RWPE1 (cell line): ENCODE measurements at regions not wholly inside any gene's neighbourhood (a gene's known extent, or its start where the extent isn't known, plus 50 kb on each side); places are given as distances from the start of the nearest gene placed in this dataset.
A peak's percentile ranks its signal among the peaks of the same experiment; 100 is the strongest.

ENCODE experiments used
- CTCF ChIA-PET: fragments of 350-600 bp; sonication (Branson Sonifier 250); formaldehyde crosslinking; extraction: SDS; loops from one replicate; lab custom pipeline; 2021; lab: Yijun Ruan, JAX
- POLR2A ChIA-PET: fragments of 400-600 bp; formaldehyde crosslinking; extraction: SDS; loops from one replicate; lab custom pipeline; 2020; ENCODE audit warnings: antibody characterized with exemption; ENCODE audit not compliant: low non-redundant PET; lab: Yijun Ruan, JAX
- DNase-seq: peaks from one replicate; pipeline ENCODE4 v3.0.0; 2012; ENCODE audit warnings: low spot score
- H3K27ac ChIP-seq: fragments of 450-650 bp; 2 replicates; pipeline ENCODE4 v1.5.1; 2017
- TF ChIP-seq, protein P1 (sequence below): fragments of 450-650 bp; conservative IDR thresholded peaks from 2 replicates; pipeline ENCODE4 v1.5.1; 2017; ENCODE audit warnings: low read depth, mild to moderate bottlenecking

- H3K27ac ChIP-seq = no peak overlapping the region
- TF ChIP-seq, protein P1, sequence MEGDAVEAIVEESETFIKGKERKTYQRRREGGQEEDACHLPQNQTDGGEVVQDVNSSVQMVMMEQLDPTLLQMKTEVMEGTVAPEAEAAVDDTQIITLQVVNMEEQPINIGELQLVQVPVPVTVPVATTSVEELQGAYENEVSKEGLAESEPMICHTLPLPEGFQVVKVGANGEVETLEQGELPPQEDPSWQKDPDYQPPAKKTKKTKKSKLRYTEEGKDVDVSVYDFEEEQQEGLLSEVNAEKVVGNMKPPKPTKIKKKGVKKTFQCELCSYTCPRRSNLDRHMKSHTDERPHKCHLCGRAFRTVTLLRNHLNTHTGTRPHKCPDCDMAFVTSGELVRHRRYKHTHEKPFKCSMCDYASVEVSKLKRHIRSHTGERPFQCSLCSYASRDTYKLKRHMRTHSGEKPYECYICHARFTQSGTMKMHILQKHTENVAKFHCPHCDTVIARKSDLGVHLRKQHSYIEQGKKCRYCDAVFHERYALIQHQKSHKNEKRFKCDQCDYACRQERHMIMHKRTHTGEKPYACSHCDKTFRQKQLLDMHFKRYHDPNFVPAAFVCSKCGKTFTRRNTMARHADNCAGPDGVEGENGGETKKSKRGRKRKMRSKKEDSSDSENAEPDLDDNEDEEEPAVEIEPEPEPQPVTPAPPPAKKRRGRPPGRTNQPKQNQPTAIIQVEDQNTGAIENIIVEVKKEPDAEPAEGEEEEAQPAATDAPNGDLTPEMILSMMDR = no peak
- ChIA-PET CTCF (interaction anchor here (0.6 to 1.5 kb wide), 3 partner anchors 9 to 73 kb away, joined by 3 to 4 read pairs (median 3); no protein-coding TSS in a partner anchor), POLR2A (no interaction called here)
- no peak for DNase-seq
These were observed 280.1 kb downstream of the PREX1 start for GRCh38 chr20:48547664-48548063.

DNA sequence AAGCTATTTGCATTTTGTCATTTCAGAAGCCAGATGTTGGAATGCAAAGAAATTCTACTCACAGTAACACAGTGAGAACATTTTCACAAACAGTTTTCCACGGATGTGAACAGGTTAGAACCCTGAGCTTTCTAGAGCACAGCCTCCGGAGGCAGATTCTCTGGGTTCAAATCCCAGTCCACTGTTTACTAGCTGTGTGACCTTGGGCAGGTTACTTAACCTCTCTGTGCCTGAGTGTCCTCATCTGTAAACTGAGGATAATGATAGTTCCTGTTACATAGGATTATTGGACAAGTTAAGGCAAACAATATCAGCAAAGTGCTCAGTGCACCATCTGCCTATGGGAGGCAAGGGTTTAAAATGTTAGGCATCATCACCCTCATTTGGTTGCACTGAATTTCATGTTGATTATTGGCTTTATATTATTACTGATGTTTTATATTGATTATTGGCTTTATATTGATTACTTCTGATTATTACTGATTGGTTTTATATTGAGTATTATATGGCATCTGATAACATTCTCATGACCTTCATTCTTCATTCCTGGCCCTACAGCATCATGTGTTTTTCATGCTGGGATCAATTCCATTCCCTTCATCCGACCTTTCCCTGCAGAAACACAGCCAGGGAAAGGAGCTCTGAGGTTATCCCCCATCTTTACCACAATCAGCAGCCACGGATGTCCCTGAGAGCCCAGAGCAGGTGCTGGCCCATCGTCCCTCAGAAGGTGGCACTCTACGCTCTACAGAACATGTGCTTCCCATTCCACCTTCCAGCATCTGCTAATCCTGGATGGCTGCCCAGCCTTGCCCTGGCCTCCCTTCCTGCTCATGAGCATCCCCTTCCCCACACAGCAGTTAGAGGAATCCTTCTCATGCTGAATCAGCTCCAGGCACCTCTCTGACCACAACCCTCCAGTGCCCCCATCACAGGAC, 283.1 kb downstream of the PREX1 start:
- no peak for DNase-seq
- TF ChIP-seq, protein P1 = no peak
- ChIA-PET CTCF (interaction anchor here (1.4 kb wide), 1 partner anchor 76 kb away, joined by 3 read pairs; no protein-coding TSS in a partner anchor), POLR2A (no interaction called here)
- no peak overlapping the region for H3K27ac ChIP-seq

DNA sequence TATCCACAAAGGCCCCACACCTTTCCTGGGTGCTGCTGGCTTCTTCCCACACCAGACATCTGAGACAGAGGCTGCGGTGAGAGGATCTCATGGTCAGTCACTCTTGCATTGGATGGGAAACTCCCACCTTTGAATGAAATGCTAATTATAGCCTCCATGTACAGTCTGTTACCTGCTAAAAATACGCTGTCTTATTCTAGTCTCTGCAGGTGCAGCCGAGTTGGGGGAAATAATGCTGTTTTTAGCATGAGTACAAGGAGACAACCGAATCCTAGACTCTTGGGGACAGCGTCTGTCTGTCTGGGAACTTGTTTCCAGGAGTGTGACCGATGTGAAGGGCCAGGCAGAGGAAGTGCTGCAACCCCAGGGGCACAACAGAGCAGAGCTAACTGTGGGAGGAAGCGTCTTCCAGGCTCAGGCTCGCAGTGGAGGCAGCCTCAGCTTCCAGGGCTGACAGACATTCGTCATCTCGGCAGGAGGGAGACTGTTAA, 286.2 kb downstream of the PREX1 start:
- TF ChIP-seq, protein P1 = no peak
- H3K27ac ChIP-seq = no peak overlapping the region
- no peak for DNase-seq
- POLR2A ChIA-PET = no interaction called here
- CTCF ChIA-PET = interaction anchor here (0.6 kb wide), 1 partner anchor 417 kb away, joined by 4 read pairs; no protein-coding TSS in a partner anchor

DNA sequence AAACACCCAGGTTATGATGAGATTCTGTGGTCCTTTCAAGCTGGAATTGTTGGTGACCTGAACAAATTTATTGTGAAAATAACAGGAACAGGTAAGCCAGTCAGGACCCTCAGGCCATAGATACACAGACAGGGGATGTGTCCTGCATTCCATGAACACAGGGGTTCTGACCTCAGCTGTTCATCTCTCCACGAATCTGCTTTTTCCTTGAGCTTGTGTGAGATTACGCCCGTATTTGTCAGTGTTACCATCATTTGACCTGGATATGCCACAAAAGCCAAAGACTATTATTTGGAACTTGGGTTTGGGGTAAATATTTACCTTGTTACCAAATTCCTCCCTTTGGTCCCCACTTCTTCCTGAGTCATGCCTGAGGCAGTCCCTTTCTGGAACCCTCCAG, 288.9 kb downstream of the PREX1 start:
- CTCF ChIA-PET = interaction anchor here (0.7 to 1.4 kb wide), 3 partner anchors 8 to 82 kb away, joined by 3 to 8 read pairs (median 4); no protein-coding TSS in a partner anchor
- DNase-seq = peak; percentile 52
- no peak overlapping the region; the same call in 1 of the 2 replicates for H3K27ac ChIP-seq
- TF ChIP-seq, protein P1 = no peak
- POLR2A ChIA-PET = no interaction called here

DNA sequence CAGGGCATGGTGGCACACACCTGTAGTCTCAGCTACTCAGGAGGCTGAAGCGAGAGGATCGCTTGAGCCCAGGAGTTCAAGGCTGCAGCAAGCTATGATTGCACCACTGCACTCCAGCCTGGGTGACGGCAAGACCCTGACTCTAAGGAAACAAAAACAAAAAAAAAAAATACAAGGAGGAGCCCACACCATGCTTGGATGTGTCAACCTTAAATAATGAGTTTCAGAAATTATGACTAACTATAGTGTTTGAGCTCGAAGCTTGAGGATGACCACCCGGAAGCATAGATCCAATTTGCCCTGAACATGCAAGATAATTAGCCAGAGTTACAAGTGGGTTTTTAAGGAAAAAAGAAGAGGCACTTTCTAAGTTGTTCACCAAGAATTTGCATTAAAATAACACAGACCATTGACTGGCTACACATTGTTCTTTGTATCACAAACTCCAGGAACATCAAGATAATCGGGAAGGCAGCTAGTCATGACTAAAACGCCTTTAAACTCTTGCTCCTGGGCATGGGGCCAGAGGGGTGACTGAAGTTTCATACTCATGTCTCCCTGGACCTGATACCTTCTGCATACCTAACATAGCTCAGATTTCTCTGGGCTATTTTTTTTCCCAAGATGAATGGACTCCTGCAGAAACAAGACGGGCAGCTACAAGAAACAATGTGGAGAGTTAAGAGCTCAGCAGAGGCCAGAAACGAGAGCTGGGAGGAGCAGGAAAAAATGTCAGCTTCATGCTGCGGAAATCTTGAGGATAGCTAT, 289.6 kb downstream of the PREX1 start:
- ChIA-PET POLR2A (no interaction called here), CTCF (interaction anchor here (0.9 to 1.4 kb wide), 2 partner anchors 9 to 82 kb away, joined by 4 to 8 read pairs; no protein-coding TSS in a partner anchor)
- peak overlapping the region; percentile 36; the same call in 1 of the 2 replicates for H3K27ac ChIP-seq

More for the DNA sequence above, 289.6 kb downstream of the PREX1 start:
- DNase-seq = peak; percentile 95
- TF ChIP-seq, protein P1 = no peak
